ENCODE measurements at regions not wholly inside any gene's neighbourhood (a gene's known extent, or its start where the extent isn't known, plus 50 kb on each side); places are given as distances from the start of the nearest gene placed in this dataset.

DNA sequence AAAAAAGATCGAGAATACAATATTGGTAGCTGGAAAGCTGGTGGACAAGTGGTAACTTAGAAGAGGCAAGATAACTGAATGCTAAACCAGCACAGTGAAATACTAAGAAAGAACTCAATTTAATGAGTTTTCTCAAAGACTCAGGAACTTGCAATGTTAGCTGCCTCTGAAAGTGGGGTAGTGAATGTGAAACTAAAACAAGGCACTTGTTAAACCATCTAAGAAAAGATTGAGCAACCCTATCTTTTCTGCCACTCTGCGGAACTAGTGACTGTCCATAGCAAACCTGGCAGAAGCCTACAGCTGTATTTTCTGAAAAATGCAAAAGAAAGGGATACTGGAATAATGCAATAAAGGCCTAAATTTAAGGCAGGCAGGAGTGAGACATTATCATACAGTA is 1574.4 kb upstream of the PRR20A start:
- TF ChIP-seq, protein P1, sequence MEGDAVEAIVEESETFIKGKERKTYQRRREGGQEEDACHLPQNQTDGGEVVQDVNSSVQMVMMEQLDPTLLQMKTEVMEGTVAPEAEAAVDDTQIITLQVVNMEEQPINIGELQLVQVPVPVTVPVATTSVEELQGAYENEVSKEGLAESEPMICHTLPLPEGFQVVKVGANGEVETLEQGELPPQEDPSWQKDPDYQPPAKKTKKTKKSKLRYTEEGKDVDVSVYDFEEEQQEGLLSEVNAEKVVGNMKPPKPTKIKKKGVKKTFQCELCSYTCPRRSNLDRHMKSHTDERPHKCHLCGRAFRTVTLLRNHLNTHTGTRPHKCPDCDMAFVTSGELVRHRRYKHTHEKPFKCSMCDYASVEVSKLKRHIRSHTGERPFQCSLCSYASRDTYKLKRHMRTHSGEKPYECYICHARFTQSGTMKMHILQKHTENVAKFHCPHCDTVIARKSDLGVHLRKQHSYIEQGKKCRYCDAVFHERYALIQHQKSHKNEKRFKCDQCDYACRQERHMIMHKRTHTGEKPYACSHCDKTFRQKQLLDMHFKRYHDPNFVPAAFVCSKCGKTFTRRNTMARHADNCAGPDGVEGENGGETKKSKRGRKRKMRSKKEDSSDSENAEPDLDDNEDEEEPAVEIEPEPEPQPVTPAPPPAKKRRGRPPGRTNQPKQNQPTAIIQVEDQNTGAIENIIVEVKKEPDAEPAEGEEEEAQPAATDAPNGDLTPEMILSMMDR (IDR thresholded peaks at IDR 0.05; ENCODE audit: low read depth, low read length) = no peak
- Histone ChIP-seq H3K27ac (ENCODE audit: low read depth, low read length) (no peak overlapping the region), H3K27me3 (ENCODE audit: control insufficient read depth, insufficient read depth, low read length) (no peaks in the 10 kb centered on the region), H3K9me3 (ENCODE audit: control insufficient read depth, insufficient read depth, low read length) (peaks cover 5% of the 10 kb centered on the region; the same call in 1 of the 2 replicates), H3K4me3 (ENCODE audit: low read depth, low read length) (no peak overlapping the region)
- no peak for DNase-seq (ENCODE audit: low read depth, low spot score)
- ChIA-PET CTCF (no interaction called here), POLR2A (no interaction called here)

DNA sequence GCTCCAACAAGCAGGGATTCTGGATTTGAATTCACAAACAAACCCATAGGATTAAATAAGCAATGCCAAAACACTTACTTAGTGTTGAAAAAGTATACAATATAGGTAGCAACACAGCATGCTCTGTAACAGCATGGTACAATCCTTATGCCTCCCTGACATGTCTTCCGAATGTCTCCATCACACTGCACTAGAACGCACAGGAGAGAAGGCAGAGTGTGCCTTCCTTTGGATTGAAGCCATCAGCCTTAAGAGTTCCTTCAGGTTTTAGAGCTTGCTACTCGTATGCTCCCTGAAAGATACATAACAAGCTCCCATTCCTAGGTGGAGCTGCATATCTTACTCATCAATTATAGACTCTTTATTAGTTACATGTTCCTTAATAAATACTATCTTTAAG is 1573.9 kb upstream of the PRR20A start:
- Histone ChIP-seq H3K27me3 (ENCODE audit: control insufficient read depth, insufficient read depth, low read length) (no peaks in the 10 kb centered on the region), H3K9me3 (ENCODE audit: control insufficient read depth, insufficient read depth, low read length) (peaks cover 5% of the 10 kb centered on the region; the same call in 1 of the 2 replicates), H3K4me3 (ENCODE audit: low read depth, low read length) (no peak overlapping the region), H3K27ac (ENCODE audit: low read depth, low read length) (no peak overlapping the region)
- TF ChIP-seq, protein P1 (IDR thresholded peaks at IDR 0.05; ENCODE audit: low read depth, low read length) = no peak
- CTCF ChIA-PET = no interaction called here
- POLR2A ChIA-PET = no interaction called here
- no peak for DNase-seq (ENCODE audit: low read depth, low spot score)

DNA sequence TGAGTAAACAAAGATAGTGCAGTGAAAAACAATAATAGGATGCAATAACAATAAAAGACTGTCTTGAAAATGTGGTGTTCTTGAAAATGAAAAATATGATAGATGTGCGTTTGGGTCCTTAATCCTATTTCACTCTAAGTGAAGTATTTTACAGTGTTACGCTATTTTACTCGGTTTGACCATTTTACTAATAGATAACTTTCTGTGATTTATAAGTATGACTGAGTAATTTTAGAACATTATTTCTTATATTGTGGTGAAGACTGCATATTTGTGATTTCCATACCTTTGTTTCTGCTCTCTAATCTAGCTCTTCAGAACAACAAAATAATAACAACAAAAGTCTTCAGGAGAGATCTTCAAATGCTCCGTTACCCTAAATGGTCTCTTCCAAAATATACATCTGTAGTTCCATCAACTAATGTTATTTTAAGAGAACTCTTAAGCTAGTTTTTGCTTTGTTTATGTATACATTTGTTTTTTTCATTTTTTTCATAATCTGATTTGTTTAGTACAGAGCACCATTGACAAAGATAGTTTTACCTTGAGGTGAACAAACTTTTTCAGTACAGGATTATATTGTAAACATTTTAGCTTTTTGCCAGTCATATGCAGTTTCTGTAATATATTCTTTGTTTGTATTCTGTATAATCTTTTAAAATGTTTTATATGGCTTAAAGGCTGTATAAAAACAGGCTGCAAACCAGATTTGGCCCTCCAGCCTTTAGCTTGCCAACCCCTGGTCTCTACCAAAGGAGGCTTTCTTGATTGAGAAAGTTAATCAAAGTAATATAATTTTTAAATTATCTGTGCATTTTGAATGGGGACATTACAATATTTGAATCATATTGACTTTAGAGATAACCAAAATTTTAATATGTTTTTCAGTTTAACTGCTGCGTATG is 1572.7 kb upstream of the PRR20A start:
- DNase-seq (ENCODE audit: low read depth, low spot score) = no peak
- Histone ChIP-seq H3K27ac (ENCODE audit: low read depth, low read length) (no peak overlapping the region), H3K9me3 (ENCODE audit: control insufficient read depth, insufficient read depth, low read length) (peaks cover 5% of the 10 kb centered on the region; the same call in 1 of the 2 replicates), H3K27me3 (ENCODE audit: control insufficient read depth, insufficient read depth, low read length) (no peaks in the 10 kb centered on the region), H3K4me3 (ENCODE audit: low read depth, low read length) (no peak overlapping the region)
- TF ChIP-seq, protein P1 (IDR thresholded peaks at IDR 0.05; ENCODE audit: low read depth, low read length) = no peak
- ChIA-PET CTCF (no interaction called here), POLR2A (no interaction called here)

DNA sequence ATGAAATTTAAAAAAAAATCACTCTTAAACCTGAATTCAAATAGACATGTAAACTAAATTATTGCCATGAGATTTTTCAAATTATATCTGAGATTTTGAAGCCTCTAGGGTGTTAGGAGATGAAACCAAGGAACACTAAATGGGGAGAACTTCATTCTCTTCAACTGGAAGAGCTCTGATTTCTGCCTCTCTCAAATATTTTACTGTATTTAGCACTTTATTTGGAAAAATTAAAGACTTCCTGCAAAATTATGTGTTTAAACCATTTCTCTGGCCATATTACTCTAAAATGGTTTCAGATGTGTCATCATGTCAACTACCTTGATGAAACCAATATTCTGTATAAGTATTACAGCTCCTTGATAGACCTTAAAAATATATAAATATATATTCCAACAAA is 1571.6 kb upstream of the PRR20A start:
- ChIA-PET CTCF (no interaction called here), POLR2A (no interaction called here)
- Histone ChIP-seq H3K9me3 (ENCODE audit: control insufficient read depth, insufficient read depth, low read length) (peaks cover 3% of the 10 kb centered on the region; the same call in 1 of the 2 replicates), H3K4me3 (ENCODE audit: low read depth, low read length) (no peak overlapping the region), H3K27me3 (ENCODE audit: control insufficient read depth, insufficient read depth, low read length) (no peaks in the 10 kb centered on the region), H3K27ac (ENCODE audit: low read depth, low read length) (no peak overlapping the region)
- TF ChIP-seq, protein P1 (IDR thresholded peaks at IDR 0.05; ENCODE audit: low read depth, low read length) = no peak
- DNase-seq (ENCODE audit: low read depth, low spot score) = no peak

DNA sequence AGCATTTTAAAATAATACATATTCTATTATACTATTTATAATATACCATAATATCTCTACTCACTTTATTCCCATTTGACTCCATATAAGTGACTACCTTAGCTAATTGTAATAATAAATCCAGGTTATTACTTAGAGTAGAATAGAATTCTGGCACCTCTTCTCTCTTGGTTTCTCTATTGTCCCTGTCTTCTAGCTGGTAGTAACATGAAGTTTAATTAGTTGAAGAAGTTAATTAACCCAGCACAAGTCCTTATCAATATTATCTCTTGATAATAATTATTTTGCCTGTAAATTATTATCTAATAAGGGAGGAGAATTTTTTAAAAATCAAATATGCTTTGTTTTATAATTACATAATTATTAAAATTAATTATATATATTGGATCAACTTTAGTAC is 1571.2 kb upstream of the PRR20A start:
- no peak for DNase-seq (ENCODE audit: low read depth, low spot score)
- ChIA-PET CTCF (no interaction called here), POLR2A (no interaction called here)
- Histone ChIP-seq H3K27me3 (ENCODE audit: control insufficient read depth, insufficient read depth, low read length) (no peaks in the 10 kb centered on the region), H3K27ac (ENCODE audit: low read depth, low read length) (no peak overlapping the region), H3K9me3 (ENCODE audit: control insufficient read depth, insufficient read depth, low read length) (no peaks in the 10 kb centered on the region), H3K4me3 (ENCODE audit: low read depth, low read length) (no peak overlapping the region)
- TF ChIP-seq, protein P1 (IDR thresholded peaks at IDR 0.05; ENCODE audit: low read depth, low read length) = no peak

All from AG04450 (cell line).